ENCODE measurements at regions not wholly inside any gene's neighbourhood (a gene's known extent, or its start where the extent isn't known, plus 50 kb on each side); places are given as distances from the start of the nearest gene placed in this dataset.
"Not testable (repeated sequence)": the region's sequence is repeated elsewhere in the genome, so short reads cannot be mapped to it uniquely, and the experiment has no call there.

GRCh38 chr15:30761365-30761764, 135.4 kb downstream of the ARHGAP11B start:
- not testable (repeated sequence) for FAIRE-seq

GRCh38 chr15:30769390-30770124, 134.2 kb upstream of the FAN1 start:
- not testable (repeated sequence) for FAIRE-seq

- no peak for FAIRE-seq
Observed at GRCh38 chr15:30770759-30771158, 133.0 kb upstream of the FAN1 start.

GRCh38 chr15:30783019-30783418, 120.7 kb upstream of the FAN1 start:
- no peak for FAIRE-seq

GRCh38 chr15:30788595-30788994, 115.1 kb upstream of the FAN1 start:
- no peak for FAIRE-seq

- no peak for FAIRE-seq
Observed at GRCh38 chr15:30791239-30792175, 112.2 kb upstream of the FAN1 start.

- FAIRE-seq: not testable (repeated sequence)
Observed at GRCh38 chr15:30792843-30793242, 110.9 kb upstream of the FAN1 start.

- FAIRE-seq: no peak
Observed at GRCh38 chr15:30794388-30794787, 109.3 kb upstream of the FAN1 start.

- not testable (repeated sequence) for FAIRE-seq
Observed at GRCh38 chr15:30799565-30799964, 104.2 kb upstream of the FAN1 start.

GRCh38 chr15:30801140-30801895, 102.4 kb upstream of the FAN1 start:
- FAIRE-seq: not testable (repeated sequence)

GRCh38 chr15:30802001-30802400, 101.7 kb upstream of the FAN1 start:
- not testable (repeated sequence) for FAIRE-seq

- not testable (repeated sequence) for FAIRE-seq
Observed at GRCh38 chr15:30803703-30804102, 100.0 kb upstream of the FAN1 start.

GRCh38 chr15:30816430-30816829, 87.3 kb upstream of the FAN1 start:
- FAIRE-seq: no peak

- not testable (repeated sequence) for FAIRE-seq
Observed at GRCh38 chr15:30823068-30823813, 80.5 kb upstream of the FAN1 start.

GRCh38 chr15:30824518-30825195, 79.1 kb upstream of the FAN1 start:
- no peak for FAIRE-seq

GRCh38 chr15:30827625-30828303, 76.0 kb upstream of the FAN1 start:
- FAIRE-seq: no peak

- FAIRE-seq: not testable (repeated sequence)
Observed at GRCh38 chr15:30828304-30828639, 75.4 kb upstream of the FAN1 start.

- no peak for FAIRE-seq
Observed at GRCh38 chr15:30830961-30831360, 72.8 kb upstream of the FAN1 start.

GRCh38 chr15:30833379-30833778, 70.3 kb upstream of the FAN1 start:
- FAIRE-seq: not testable (repeated sequence)

GRCh38 chr15:30841639-30842038, 62.1 kb upstream of the FAN1 start:
- FAIRE-seq: not testable (repeated sequence)

- FAIRE-seq: not testable (repeated sequence)
Observed at GRCh38 chr15:30842798-30843472, 60.8 kb upstream of the FAN1 start.
